ENCODE measurements at regions not wholly inside any gene's neighbourhood (a gene's known extent, or its start where the extent isn't known, plus 50 kb on each side); places are given as distances from the start of the nearest gene placed in this dataset.

GRCh38 chr5:133794771-133795415 is 173.5 kb downstream of the C5orf15 start:
- Histone ChIP-seq H3K36me3 (no peaks in the 10 kb centered on the region), H3K27ac (no peak overlapping the region), H3K27me3 (no peaks in the 10 kb centered on the region), H3K4me3 (no peak overlapping the region), H3K9me3 (ENCODE audit: low read depth) (no peaks in the 10 kb centered on the region), H3K4me1 (ENCODE audit: low read depth) (no peaks in the 10 kb centered on the region)
- no peak for DNase-seq (ENCODE audit: low read depth in 1 of 2, low spot score in 1 of 2)
- TF ChIP-seq CTCF (IDR thresholded peaks at IDR 0.05; ENCODE audit: low read depth, low read length), result no peak

- no peak overlapping the region for H3K27ac ChIP-seq
- no peak for DNase-seq (ENCODE audit: low read depth in 1 of 2, low spot score in 1 of 2)
- no peak for TF ChIP-seq CTCF (IDR thresholded peaks at IDR 0.05; ENCODE audit: low read depth, low read length)
- no peaks in the 10 kb centered on the region for H3K36me3 ChIP-seq
- H3K4me3 ChIP-seq, result no peak overlapping the region
- H3K4me1 ChIP-seq (ENCODE audit: low read depth), result no peaks in the 10 kb centered on the region
- no peaks in the 10 kb centered on the region for H3K9me3 ChIP-seq (ENCODE audit: low read depth)
- peaks cover 6% of the 10 kb centered on the region for H3K27me3 ChIP-seq
Observed at GRCh38 chr5:133793756-133794465, 174.5 kb downstream of the C5orf15 start.

- H3K9me3 ChIP-seq (ENCODE audit: low read depth), result no peaks in the 10 kb centered on the region
- H3K27ac ChIP-seq, result no peak overlapping the region
- H3K4me3 ChIP-seq, result no peak overlapping the region
- no peaks in the 10 kb centered on the region for H3K36me3 ChIP-seq
- no peak for DNase-seq (ENCODE audit: low read depth in 1 of 2, low spot score in 1 of 2)
- TF ChIP-seq CTCF (IDR thresholded peaks at IDR 0.05; ENCODE audit: low read depth, low read length), result no peak
- H3K27me3 ChIP-seq, result peaks cover 13% of the 10 kb centered on the region
- no peaks in the 10 kb centered on the region for H3K4me1 ChIP-seq (ENCODE audit: low read depth)
Observed at GRCh38 chr5:133792655-133793054, 175.8 kb downstream of the C5orf15 start.

- Histone ChIP-seq H3K36me3 (no peaks in the 10 kb centered on the region), H3K4me3 (no peak overlapping the region), H3K27me3 (peaks cover 13% of the 10 kb centered on the region), H3K4me1 (ENCODE audit: low read depth) (no peaks in the 10 kb centered on the region), H3K9me3 (ENCODE audit: low read depth) (no peaks in the 10 kb centered on the region), H3K27ac (no peak overlapping the region)
- DNase-seq (ENCODE audit: low read depth in 1 of 2, low spot score in 1 of 2), result no peak
- TF ChIP-seq CTCF (IDR thresholded peaks at IDR 0.05; ENCODE audit: low read depth, low read length), result no peak
Observed at GRCh38 chr5:133792024-133792423, 176.4 kb downstream of the C5orf15 start.

- Histone ChIP-seq H3K4me3 (no peak overlapping the region), H3K27me3 (peaks cover 13% of the 10 kb centered on the region), H3K4me1 (ENCODE audit: low read depth) (no peaks in the 10 kb centered on the region), H3K36me3 (no peaks in the 10 kb centered on the region), H3K9me3 (ENCODE audit: low read depth) (no peaks in the 10 kb centered on the region), H3K27ac (no peak overlapping the region)
- DNase-seq (ENCODE audit: low read depth in 1 of 2, low spot score in 1 of 2), result no peak
- TF ChIP-seq CTCF (IDR thresholded peaks at IDR 0.05; ENCODE audit: low read depth, low read length), result no peak
Observed at GRCh38 chr5:133790898-133791297, 177.5 kb downstream of the C5orf15 start.
